ENCODE measurements at regions not wholly inside any gene's neighbourhood (a gene's known extent, or its start where the extent isn't known, plus 50 kb on each side); places are given as distances from the start of the nearest gene placed in this dataset.

- no peaks in the 10 kb centered on the region for H3K27me3 ChIP-seq (replicated peaks; ENCODE audit: insufficient read depth, low read depth, low read length, poor library complexity)
- H3K4me3 ChIP-seq (ENCODE audit: low read depth, low read length, poor library complexity, severe bottlenecking), result no peak overlapping the region
- no TSS peak for BruUV-seq (replicated peaks)
- H3K27ac ChIP-seq (ENCODE audit: low read depth, low read length, poor library complexity, severe bottlenecking), result no peak overlapping the region
- no peaks in the 10 kb centered on the region for H3K36me3 ChIP-seq (ENCODE audit: insufficient read depth, low read length, poor library complexity, severe bottlenecking)
- no peak for TF ChIP-seq EZH2 (IDR thresholded peaks at IDR 0.05; ENCODE audit: borderline replicate concordance, low read depth, low read length, poor library complexity, severe bottlenecking)
- TF ChIP-seq, protein P1, sequence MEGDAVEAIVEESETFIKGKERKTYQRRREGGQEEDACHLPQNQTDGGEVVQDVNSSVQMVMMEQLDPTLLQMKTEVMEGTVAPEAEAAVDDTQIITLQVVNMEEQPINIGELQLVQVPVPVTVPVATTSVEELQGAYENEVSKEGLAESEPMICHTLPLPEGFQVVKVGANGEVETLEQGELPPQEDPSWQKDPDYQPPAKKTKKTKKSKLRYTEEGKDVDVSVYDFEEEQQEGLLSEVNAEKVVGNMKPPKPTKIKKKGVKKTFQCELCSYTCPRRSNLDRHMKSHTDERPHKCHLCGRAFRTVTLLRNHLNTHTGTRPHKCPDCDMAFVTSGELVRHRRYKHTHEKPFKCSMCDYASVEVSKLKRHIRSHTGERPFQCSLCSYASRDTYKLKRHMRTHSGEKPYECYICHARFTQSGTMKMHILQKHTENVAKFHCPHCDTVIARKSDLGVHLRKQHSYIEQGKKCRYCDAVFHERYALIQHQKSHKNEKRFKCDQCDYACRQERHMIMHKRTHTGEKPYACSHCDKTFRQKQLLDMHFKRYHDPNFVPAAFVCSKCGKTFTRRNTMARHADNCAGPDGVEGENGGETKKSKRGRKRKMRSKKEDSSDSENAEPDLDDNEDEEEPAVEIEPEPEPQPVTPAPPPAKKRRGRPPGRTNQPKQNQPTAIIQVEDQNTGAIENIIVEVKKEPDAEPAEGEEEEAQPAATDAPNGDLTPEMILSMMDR (conservative IDR thresholded peaks at IDR 0.05; ENCODE audit: low read depth, low read length), result no peak
- intact Hi-C loops (cut with micrococcal nuclease; ENCODE audit: unreplicated experiment), result no loop called here
- no peaks in the 10 kb centered on the region for H3K4me1 ChIP-seq (ENCODE audit: insufficient read depth, low read length, poor library complexity, severe bottlenecking)
- no peak for DNase-seq (ENCODE audit: low spot score)
- POLR2A ChIA-PET (ENCODE audit: low non-redundant PET), result no interaction called here
- no peaks in the 10 kb centered on the region for H3K9me3 ChIP-seq (ENCODE audit: low read depth, low read length, poor library complexity, severe bottlenecking)
- CTCF ChIA-PET, result no interaction called here
Observed at GRCh38 chr2:43154685-43155084, 71.7 kb downstream of the ZFP36L2 start.

- intact Hi-C loops (cut with micrococcal nuclease; ENCODE audit: unreplicated experiment), result no loop called here
- POLR2A ChIA-PET (ENCODE audit: low non-redundant PET), result no interaction called here
- no peak overlapping the region for H3K4me3 ChIP-seq (ENCODE audit: low read depth, low read length, poor library complexity, severe bottlenecking)
- CTCF ChIA-PET, result no interaction called here
- no peak for DNase-seq (ENCODE audit: low spot score)
- H3K36me3 ChIP-seq (ENCODE audit: insufficient read depth, low read length, poor library complexity, severe bottlenecking), result no peaks in the 10 kb centered on the region
- BruUV-seq (replicated peaks), result no TSS peak
- no peaks in the 10 kb centered on the region for H3K4me1 ChIP-seq (ENCODE audit: insufficient read depth, low read length, poor library complexity, severe bottlenecking)
- no peaks in the 10 kb centered on the region for H3K9me3 ChIP-seq (ENCODE audit: low read depth, low read length, poor library complexity, severe bottlenecking)
- H3K27ac ChIP-seq (ENCODE audit: low read depth, low read length, poor library complexity, severe bottlenecking), result no peak overlapping the region
- no peaks in the 10 kb centered on the region for H3K27me3 ChIP-seq (replicated peaks; ENCODE audit: insufficient read depth, low read depth, low read length, poor library complexity)
- no peak for TF ChIP-seq EZH2 (IDR thresholded peaks at IDR 0.05; ENCODE audit: borderline replicate concordance, low read depth, low read length, poor library complexity, severe bottlenecking)
- TF ChIP-seq, protein P1 (conservative IDR thresholded peaks at IDR 0.05; ENCODE audit: low read depth, low read length), result no peak
Observed at GRCh38 chr2:43152741-43153647, 73.4 kb downstream of the ZFP36L2 start.

GRCh38 chr2:43152186-43152585 lies 74.2 kb downstream of the ZFP36L2 start:
- ChIA-PET CTCF (no interaction called here), POLR2A (ENCODE audit: low non-redundant PET) (no interaction called here)
- no peak overlapping the region for H3K27ac ChIP-seq (ENCODE audit: low read depth, low read length, poor library complexity, severe bottlenecking)
- no TSS peak for BruUV-seq (replicated peaks)
- TF ChIP-seq, protein P1 (conservative IDR thresholded peaks at IDR 0.05; ENCODE audit: low read depth, low read length), result no peak
- no peak for TF ChIP-seq EZH2 (IDR thresholded peaks at IDR 0.05; ENCODE audit: borderline replicate concordance, low read depth, low read length, poor library complexity, severe bottlenecking)
- no peak overlapping the region for H3K4me3 ChIP-seq (ENCODE audit: low read depth, low read length, poor library complexity, severe bottlenecking)
- H3K9me3 ChIP-seq (ENCODE audit: low read depth, low read length, poor library complexity, severe bottlenecking), result no peaks in the 10 kb centered on the region
- no peaks in the 10 kb centered on the region for H3K27me3 ChIP-seq (replicated peaks; ENCODE audit: insufficient read depth, low read depth, low read length, poor library complexity)
- H3K36me3 ChIP-seq (ENCODE audit: insufficient read depth, low read length, poor library complexity, severe bottlenecking), result no peaks in the 10 kb centered on the region
- H3K4me1 ChIP-seq (ENCODE audit: insufficient read depth, low read length, poor library complexity, severe bottlenecking), result no peaks in the 10 kb centered on the region
- intact Hi-C loops (cut with micrococcal nuclease; ENCODE audit: unreplicated experiment), result no loop called here
- no peak for DNase-seq (ENCODE audit: low spot score)
